ENCODE measurements at regions not wholly inside any gene's neighbourhood (a gene's known extent, or its start where the extent isn't known, plus 50 kb on each side); places are given as distances from the start of the nearest gene placed in this dataset.

GRCh38 chr6:164396071-164397047 is 913.0 kb downstream of the C6orf118 start:
- WGBS, 2 donors (ENCODE audit: low coverage in 1 of 2): 81% methylated on average over 2 to 9 of the region's 9 CpGs
- no peak for TF ChIP-seq POLR2AphosphoS5 (IDR thresholded peaks at IDR 0.05)
- TF ChIP-seq CTCF (IDR thresholded peaks at IDR 0.05): no peak
- TF ChIP-seq POLR2A (IDR thresholded peaks at IDR 0.05): no peak
- no peak for TF ChIP-seq EP300 (IDR thresholded peaks at IDR 0.05; ENCODE audit: low read depth)
- DNase-seq: no peak
- in situ Hi-C loops (cut with MboI; ENCODE audit: low pct_ligation_motif_present in 1 of 4, low pct_unique_long_range_greater_than_20kb in 1 of 4, low sequenced_read_pairs in 3 of 4): no loop called here
- no peak overlapping the region for H3K27ac ChIP-seq
- no peaks in the 10 kb centered on the region for H3K9me3 ChIP-seq
- intact Hi-C loops (cut with DNase I; ENCODE audit: low total_unique reads): no loop called here
- H3K4me3 ChIP-seq: peak overlapping the region in 1 of 4 donors; percentile 16
- no peaks in the 10 kb centered on the region for H3K4me1 ChIP-seq
- no peaks in the 10 kb centered on the region for H3K36me3 ChIP-seq
- no peaks in the 10 kb centered on the region for H3K27me3 ChIP-seq

- no peak overlapping the region for H3K27ac ChIP-seq
- in situ Hi-C loops (cut with MboI; ENCODE audit: low pct_ligation_motif_present in 1 of 4, low pct_unique_long_range_greater_than_20kb in 1 of 4, low sequenced_read_pairs in 3 of 4): no loop called here
- no peaks in the 10 kb centered on the region for H3K4me1 ChIP-seq
- H3K36me3 ChIP-seq: no peaks in the 10 kb centered on the region
- 60 to 77% methylated on average over 1 of the region's 1 CpG for WGBS, 2 donors (ENCODE audit: low coverage in 1 of 2)
- TF ChIP-seq POLR2AphosphoS5 (IDR thresholded peaks at IDR 0.05): no peak
- TF ChIP-seq POLR2A (IDR thresholded peaks at IDR 0.05): no peak
- TF ChIP-seq CTCF (IDR thresholded peaks at IDR 0.05): no peak
- TF ChIP-seq EP300 (IDR thresholded peaks at IDR 0.05; ENCODE audit: low read depth): no peak
- DNase-seq: no peak
- H3K27me3 ChIP-seq: no peaks in the 10 kb centered on the region
- intact Hi-C loops (cut with DNase I; ENCODE audit: low total_unique reads): no loop called here
- H3K4me3 ChIP-seq: no peak overlapping the region
- peaks cover 4 to 5% of the 10 kb centered on the region in 2 donors for H3K9me3 ChIP-seq
These were observed 929.6 kb downstream of the C6orf118 start for GRCh38 chr6:164379795-164380194.

- intact Hi-C loops (cut with DNase I; ENCODE audit: low total_unique reads) (no loop called here), in situ Hi-C loops (cut with MboI; ENCODE audit: low pct_ligation_motif_present in 1 of 4, low pct_unique_long_range_greater_than_20kb in 1 of 4, low sequenced_read_pairs in 3 of 4) (no loop called here)
- TF ChIP-seq POLR2A (IDR thresholded peaks at IDR 0.05) (no peak), POLR2AphosphoS5 (IDR thresholded peaks at IDR 0.05) (no peak), CTCF (IDR thresholded peaks at IDR 0.05) (no peak), EP300 (IDR thresholded peaks at IDR 0.05; ENCODE audit: low read depth) (no peak)
- 42 to 52% methylated on average over 2 of the region's 2 CpGs for WGBS, 2 donors (ENCODE audit: low coverage in 1 of 2)
- H3K4me3 ChIP-seq: no peak overlapping the region
- H3K27me3 ChIP-seq: no peaks in the 10 kb centered on the region
- no peaks in the 10 kb centered on the region for H3K36me3 ChIP-seq
- DNase-seq: no peak
- H3K9me3 ChIP-seq: peaks cover 4 to 5% of the 10 kb centered on the region in 2 donors
- no peaks in the 10 kb centered on the region for H3K4me1 ChIP-seq
- H3K27ac ChIP-seq: no peak overlapping the region
These were observed 931.1 kb downstream of the C6orf118 start for GRCh38 chr6:164378330-164378729.

- H3K4me1 ChIP-seq: no peaks in the 10 kb centered on the region
These were observed 932.0 kb downstream of the C6orf118 start for GRCh38 chr6:164377348-164377918.

More at GRCh38 chr6:164377348-164377918, 932.0 kb downstream of the C6orf118 start:
- Histone ChIP-seq H3K4me3 (no peak overlapping the region), H3K9me3 (peaks cover 4 to 5% of the 10 kb centered on the region in 2 donors), H3K36me3 (no peaks in the 10 kb centered on the region), H3K27me3 (no peaks in the 10 kb centered on the region), H3K27ac (no peak overlapping the region)
- TF ChIP-seq POLR2AphosphoS5 (IDR thresholded peaks at IDR 0.05) (no peak), POLR2A (IDR thresholded peaks at IDR 0.05) (no peak), CTCF (IDR thresholded peaks at IDR 0.05) (no peak), EP300 (IDR thresholded peaks at IDR 0.05; ENCODE audit: low read depth) (no peak)
- DNase-seq: no peak
- WGBS, 2 donors (ENCODE audit: low coverage in 1 of 2): 71 to 90% methylated on average over 3 to 6 of the region's 6 CpGs
- intact Hi-C loops (cut with DNase I; ENCODE audit: low total_unique reads): no loop called here
- in situ Hi-C loops (cut with MboI; ENCODE audit: low pct_ligation_motif_present in 1 of 4, low pct_unique_long_range_greater_than_20kb in 1 of 4, low sequenced_read_pairs in 3 of 4): no loop called here
